Smooth muscle cell (in vitro differentiated cells): ENCODE measurements at regions not wholly inside any gene's neighbourhood (a gene's known extent, or its start where the extent isn't known, plus 50 kb on each side); places are given as distances from the start of the nearest gene placed in this dataset.

Source experiments
- DNase-seq: peaks from one replicate; lab custom pipeline; 2025; ENCODE audit not compliant: unreplicated experiment; lab: John Stamatoyannopoulos, UW
- H2AFZ ChIP-seq: fragments of 200-600 bp; sonication (generic); 2 replicates; pipeline ENCODE4 v1.6.0; 2016; ENCODE audit warnings: antibody characterized with exemption, low read depth, mild to moderate bottlenecking
- H3F3A ChIP-seq: fragments of 200-600 bp; sonication (generic); 2 replicates; pipeline ENCODE4 v1.6.0; 2017; ENCODE audit warnings: antibody characterized with exemption, low read depth
- H3K27ac ChIP-seq: fragments of 200-600 bp; sonication (generic); 2 replicates; pipeline ENCODE4 v1.5.1; 2016; ENCODE audit warnings: low read depth, mild to moderate bottlenecking
- H3K27me3 ChIP-seq: fragments of 200-600 bp; sonication (generic); 2 replicates; pipeline ENCODE4 v1.6.1; 2016; ENCODE audit warnings: low read depth, mild to moderate bottlenecking
- H3K36me3 ChIP-seq: fragments of 200-600 bp; sonication (generic); 2 replicates; pipeline ENCODE4 v1.5.1; 2016; ENCODE audit warnings: low read depth
- H3K4me1 ChIP-seq: fragments of 200-600 bp; sonication (generic); 2 replicates; pipeline ENCODE4 v1.5.1; 2016; ENCODE audit warnings: low read depth
- H3K4me2 ChIP-seq: fragments of 200-600 bp; sonication (generic); 2 replicates; pipeline ENCODE4 v1.6.0; 2016; ENCODE audit warnings: mild to moderate bottlenecking
- H3K4me3 ChIP-seq: fragments of 200-600 bp; sonication (generic); 2 replicates; pipeline ENCODE4 v1.5.1; 2016; ENCODE audit warnings: mild to moderate bottlenecking
- H3K79me2 ChIP-seq: fragments of 200-600 bp; sonication (generic); 2 replicates; pipeline ENCODE4 v1.6.0; 2016; ENCODE audit warnings: low read depth, mild to moderate bottlenecking
- H3K9ac ChIP-seq: fragments of 200-600 bp; sonication (generic); 2 replicates; pipeline ENCODE4 v1.6.0; 2016; ENCODE audit warnings: low read depth
- H3K9me3 ChIP-seq: fragments of 200-600 bp; sonication (generic); replicated peaks from 2 replicates; pipeline ENCODE4 v1.5.1; 2016; ENCODE audit warnings: low read depth
- H4K20me1 ChIP-seq: fragments of 200-600 bp; sonication (generic); 2 replicates; pipeline ENCODE4 v1.6.0; 2016; ENCODE audit warnings: low read depth
- WGBS: methylation state at CpG from one replicate; pipeline ENCODE4 v1.1.7; 2016; ENCODE audit warnings: low lambda C conversion rate; 5-methylcytosine and 5-hydroxymethylcytosine counted together
- TF ChIP-seq, protein P1 (sequence below): fragments of 200-600 bp; sonication (generic); IDR thresholded peaks from 2 replicates; pipeline ENCODE4 v1.5.1; 2017; ENCODE audit warnings: borderline replicate concordance, mild to moderate bottlenecking, antibody characterized with exemption; ENCODE audit not compliant: insufficient read depth, poor library complexity, severe bottlenecking

DNA sequence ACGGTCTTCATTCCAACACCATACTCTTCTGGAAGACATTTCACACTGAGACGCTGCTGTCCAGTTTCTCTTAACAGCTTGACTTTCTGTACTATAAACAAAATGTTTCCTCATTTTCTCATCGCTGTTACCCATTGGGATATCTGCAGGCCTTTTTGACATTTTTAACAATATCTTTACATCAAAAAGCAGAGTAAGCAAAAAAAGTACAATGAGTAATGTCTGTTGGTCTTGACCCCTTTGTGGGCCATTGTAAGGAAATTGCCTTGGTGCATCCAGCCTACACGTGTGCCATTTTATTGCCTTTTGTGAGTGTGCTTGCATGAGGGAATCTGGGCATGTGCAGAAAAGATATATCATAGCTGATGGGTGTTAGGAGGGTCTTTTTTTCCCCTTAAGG lies 129.1 kb upstream of the MANEA start:
- WGBS = 90% methylated on average over 4 of the region's 4 CpGs
- H3K4me2 ChIP-seq = no peak overlapping the region
- H3K9me3 ChIP-seq = no peaks in the 10 kb centered on the region
- TF ChIP-seq, protein P1, sequence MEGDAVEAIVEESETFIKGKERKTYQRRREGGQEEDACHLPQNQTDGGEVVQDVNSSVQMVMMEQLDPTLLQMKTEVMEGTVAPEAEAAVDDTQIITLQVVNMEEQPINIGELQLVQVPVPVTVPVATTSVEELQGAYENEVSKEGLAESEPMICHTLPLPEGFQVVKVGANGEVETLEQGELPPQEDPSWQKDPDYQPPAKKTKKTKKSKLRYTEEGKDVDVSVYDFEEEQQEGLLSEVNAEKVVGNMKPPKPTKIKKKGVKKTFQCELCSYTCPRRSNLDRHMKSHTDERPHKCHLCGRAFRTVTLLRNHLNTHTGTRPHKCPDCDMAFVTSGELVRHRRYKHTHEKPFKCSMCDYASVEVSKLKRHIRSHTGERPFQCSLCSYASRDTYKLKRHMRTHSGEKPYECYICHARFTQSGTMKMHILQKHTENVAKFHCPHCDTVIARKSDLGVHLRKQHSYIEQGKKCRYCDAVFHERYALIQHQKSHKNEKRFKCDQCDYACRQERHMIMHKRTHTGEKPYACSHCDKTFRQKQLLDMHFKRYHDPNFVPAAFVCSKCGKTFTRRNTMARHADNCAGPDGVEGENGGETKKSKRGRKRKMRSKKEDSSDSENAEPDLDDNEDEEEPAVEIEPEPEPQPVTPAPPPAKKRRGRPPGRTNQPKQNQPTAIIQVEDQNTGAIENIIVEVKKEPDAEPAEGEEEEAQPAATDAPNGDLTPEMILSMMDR = no peak
- DNase-seq = no peak
- no peaks in the 10 kb centered on the region for H3K27me3 ChIP-seq
- H3K9ac ChIP-seq = no peak overlapping the region
- no peak overlapping the region for H3K27ac ChIP-seq
- H2AFZ ChIP-seq = no peak overlapping the region
- no peaks in the 10 kb centered on the region for H3K36me3 ChIP-seq
- no peaks in the 10 kb centered on the region for H3F3A ChIP-seq
- no peaks in the 10 kb centered on the region for H3K4me1 ChIP-seq
- no peak overlapping the region for H3K4me3 ChIP-seq
- H3K79me2 ChIP-seq = no peaks in the 10 kb centered on the region
- H4K20me1 ChIP-seq = no peaks in the 10 kb centered on the region

DNA sequence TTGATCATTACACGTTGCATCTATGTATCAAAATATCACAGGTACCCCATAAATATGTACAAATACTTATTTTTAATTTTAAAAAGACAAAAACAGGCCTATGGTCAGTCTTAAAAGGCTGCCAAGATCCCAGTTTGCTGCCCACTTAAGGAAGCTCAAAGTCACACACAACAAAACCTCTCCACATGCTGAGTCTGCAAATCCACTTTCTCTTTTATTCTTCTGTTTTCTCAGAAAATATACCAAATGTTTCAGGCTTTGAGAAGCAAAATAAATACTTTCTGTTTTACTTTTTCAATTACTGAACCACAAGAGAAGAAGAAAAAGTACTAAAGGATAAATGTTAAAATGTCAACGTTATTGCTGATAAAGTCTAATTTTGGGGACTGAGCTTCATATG lies 107.8 kb upstream of the MANEA start:
- no peaks in the 10 kb centered on the region for H3K27me3 ChIP-seq
- no peaks in the 10 kb centered on the region for H4K20me1 ChIP-seq
- H3K4me1 ChIP-seq = no peaks in the 10 kb centered on the region
- no peak overlapping the region for H3K4me3 ChIP-seq
- no peaks in the 10 kb centered on the region for H3K9me3 ChIP-seq
- no peak overlapping the region for H2AFZ ChIP-seq
- no peaks in the 10 kb centered on the region for H3K79me2 ChIP-seq
- H3F3A ChIP-seq = no peaks in the 10 kb centered on the region
- no peak overlapping the region for H3K4me2 ChIP-seq
- no peak overlapping the region for H3K9ac ChIP-seq
- no peak overlapping the region for H3K27ac ChIP-seq
- TF ChIP-seq, protein P1 = no peak
- no peak for DNase-seq
- WGBS = 89% methylated on average over 2 of the region's 2 CpGs
- no peaks in the 10 kb centered on the region for H3K36me3 ChIP-seq

DNA sequence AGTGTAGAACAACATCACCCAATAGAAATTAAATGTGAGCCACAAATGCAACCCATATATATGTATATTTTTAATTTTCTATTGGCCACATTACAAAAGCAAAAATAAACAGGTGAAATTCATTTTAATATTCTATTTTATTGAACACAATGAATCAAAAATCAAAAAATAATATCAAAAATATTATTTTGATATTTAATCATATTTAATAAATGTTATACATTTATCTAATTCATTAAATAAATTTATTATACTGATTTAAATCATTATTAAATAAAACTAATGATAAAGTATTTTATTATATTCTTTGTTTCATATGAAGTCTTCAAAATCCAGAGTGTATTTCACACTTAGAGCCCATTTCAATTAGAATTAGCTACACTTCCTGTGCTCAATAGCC lies 98.4 kb upstream of the MANEA start:
- no peaks in the 10 kb centered on the region for H3K79me2 ChIP-seq
- no peak overlapping the region for H3K4me3 ChIP-seq
- TF ChIP-seq, protein P1 = no peak
- H3K36me3 ChIP-seq = no peaks in the 10 kb centered on the region
- no peak overlapping the region for H3K27ac ChIP-seq
- no peak for DNase-seq
- no peaks in the 10 kb centered on the region for H3K9me3 ChIP-seq
- no peaks in the 10 kb centered on the region for H3K27me3 ChIP-seq
- no peak overlapping the region for H2AFZ ChIP-seq
- no peak overlapping the region for H3K4me2 ChIP-seq
- no peak overlapping the region for H3K9ac ChIP-seq
- no peaks in the 10 kb centered on the region for H3F3A ChIP-seq
- H4K20me1 ChIP-seq = no peaks in the 10 kb centered on the region
- no peaks in the 10 kb centered on the region for H3K4me1 ChIP-seq

DNA sequence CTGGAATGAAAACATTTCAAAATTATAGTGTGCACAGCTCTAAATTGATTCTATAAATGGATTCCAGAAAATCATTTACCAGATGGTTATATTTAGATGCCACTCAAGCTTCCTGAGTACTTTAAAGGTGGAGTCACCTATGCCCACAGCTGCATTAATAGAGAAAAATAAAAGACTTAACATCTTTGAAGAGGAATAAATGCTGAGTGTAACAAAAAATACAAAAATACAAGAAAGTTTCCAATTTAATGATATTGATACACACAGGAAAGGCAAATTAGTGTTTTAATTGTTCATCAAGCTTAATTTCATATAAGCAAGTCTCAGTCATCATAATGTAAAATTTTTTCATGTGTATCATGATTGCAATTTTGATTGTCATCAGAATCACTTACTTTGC lies 89.5 kb upstream of the MANEA start:
- H3K4me2 ChIP-seq = no peak overlapping the region
- no peaks in the 10 kb centered on the region for H3K36me3 ChIP-seq
- no peak overlapping the region for H3K4me3 ChIP-seq
- DNase-seq = no peak
- no peaks in the 10 kb centered on the region for H3F3A ChIP-seq
- no peaks in the 10 kb centered on the region for H3K79me2 ChIP-seq
- no peaks in the 10 kb centered on the region for H3K27me3 ChIP-seq
- H3K27ac ChIP-seq = no peak overlapping the region
- H3K9ac ChIP-seq = no peak overlapping the region
- H4K20me1 ChIP-seq = no peaks in the 10 kb centered on the region
- TF ChIP-seq, protein P1 = no peak
- H3K4me1 ChIP-seq = no peaks in the 10 kb centered on the region
- no peak overlapping the region for H2AFZ ChIP-seq
- no peaks in the 10 kb centered on the region for H3K9me3 ChIP-seq
